A549 (cell line): ENCODE measurements at regions not wholly inside any gene's neighbourhood (a gene's known extent, or its start where the extent isn't known, plus 50 kb on each side); places are given as distances from the start of the nearest gene placed in this dataset.

Experiments used
- ATAC-seq, 2 experiments: fragments of 200-7000 bp in 1 of 2; fragments of >200 bp in 1 of 2; cut with Nextera tagmentation in 1 of 2; cut with Tn5 transposase in 1 of 2; 3 replicates each; pipeline versions ENCODE4 v1.8.0 to v1.9.1; 2018 to 2020; ENCODE audit warnings: mild to moderate bottlenecking in 1 of 2, moderate library complexity in 1 of 2
- CTCF ChIA-PET: fragments of 300-600 bp; sonication (Branson Sonifier 250); formaldehyde crosslinking; extraction: SDS; loops from one replicate; lab custom pipeline; 2021; ENCODE audit warnings: antibody characterized with exemption, inconsistent platforms; lab: Yijun Ruan, JAX
- POLR2A ChIA-PET: fragments of 350-600 bp; formaldehyde crosslinking; extraction: SDS; loops from one replicate; lab custom pipeline; 2021; ENCODE audit warnings: antibody characterized with exemption, inconsistent platforms; lab: Yijun Ruan, JAX
- DNase-seq, 2 experiments: peaks; one replicate each; pipeline versions ENCODE4 v3.0.0 to v3.0.0-alpha.2; 2011 to 2016; ENCODE audit warnings: low read depth in 1 of 2, low spot score in 1 of 2
- FAIRE-seq: peaks from 2 replicates; lab custom pipeline; 2011; peaks lifted over from hg19 to GRCh38; lab: Jason Lieb, UNC
- H3K27ac ChIP-seq, 2 experiments: fragments of >200 bp; sonication (Bioruptor Twin); formaldehyde crosslinking; 3 replicates each; pipeline ENCODE4 v1.5.1; 2016 to 2017
- H3K4me1 ChIP-seq: fragments of >200 bp; sonication (Bioruptor Twin); formaldehyde crosslinking; 3 replicates; pipeline ENCODE4 v1.6.1; 2016
- H3K4me2 ChIP-seq: fragments of >200 bp; sonication (Bioruptor Twin); formaldehyde crosslinking; 3 replicates; pipeline ENCODE4 v1.6.1; 2016
- H3K4me3 ChIP-seq: fragments of >200 bp; sonication (Bioruptor Twin); formaldehyde crosslinking; 3 replicates; pipeline ENCODE4 v1.5.1; 2016
- H3K9me3 ChIP-seq: fragments of >200 bp; sonication (Bioruptor Twin); formaldehyde crosslinking; 3 replicates; pipeline ENCODE4 v1.6.1; 2016
- EHF ChIP-seq: fragments of 250-450 bp; sonication (Bioruptor Pico); IDR thresholded peaks from 2 replicates; pipeline ENCODE4 v1.5.0; 2020; ENCODE audit warnings: mild to moderate bottlenecking
- EHMT2 ChIP-seq: fragments of 200-600 bp; sonication (generic); IDR thresholded peaks from 2 replicates; pipeline ENCODE4 v1.6.1; 2016; ENCODE audit warnings: antibody characterized with exemption, low read depth, mild to moderate bottlenecking, moderate library complexity
- EP300 ChIP-seq, 2 experiments: fragments of >200 bp; sonication (Bioruptor Twin); formaldehyde crosslinking; IDR thresholded peaks; 2 replicates in 1 of 2; 3 replicates in 1 of 2; pipeline ENCODE4 v1.6.1; 2016 to 2017
- HOXA7 ChIP-seq: fragments of 250-450 bp; sonication (Bioruptor Pico); IDR thresholded peaks from 2 replicates; pipeline ENCODE4 v1.5.0; 2020; ENCODE audit warnings: mild to moderate bottlenecking, moderate library complexity
- KDM1A ChIP-seq: fragments of 200-600 bp; sonication (generic); IDR thresholded peaks from 2 replicates; pipeline ENCODE4 v1.6.1; 2016; ENCODE audit warnings: low read depth, mild to moderate bottlenecking
- NFE2L2 ChIP-seq: fragments of 150-350 bp; conservative IDR thresholded peaks from 2 replicates; pipeline ENCODE4 v1.6.1; 2014; ENCODE audit warnings: low read length
- NPAS2 ChIP-seq: fragments of 250-450 bp; sonication (Bioruptor Pico); IDR thresholded peaks from 2 replicates; pipeline ENCODE4 v1.8.0; 2022; ENCODE audit warnings: mild to moderate bottlenecking, moderate library complexity, borderline replicate concordance
- NR3C1 ChIP-seq: fragments of >200 bp; sonication (Bioruptor Twin); formaldehyde crosslinking; IDR thresholded peaks from 3 replicates; pipeline ENCODE4 v1.6.1; 2017
- PHF8 ChIP-seq: fragments of 200-600 bp; sonication (generic); IDR thresholded peaks from 2 replicates; pipeline ENCODE4 v1.6.1; 2016; ENCODE audit warnings: low read depth, mild to moderate bottlenecking, antibody characterized with exemption, moderate library complexity, borderline replicate concordance
- POLR2A ChIP-seq: IDR thresholded peaks from 2 replicates; pipeline ENCODE4 v1.6.1; 2012; ENCODE audit warnings: mild to moderate bottlenecking, low read length
- RAD21 ChIP-seq, 2 experiments: fragments of >200 bp in 1 of 2; sonication (Bioruptor Twin) in 1 of 2; formaldehyde crosslinking in 1 of 2; IDR thresholded peaks in 1 of 2; conservative IDR thresholded peaks in 1 of 2; 2 replicates in 1 of 2; 3 replicates in 1 of 2; pipeline ENCODE4 v1.6.1; 2012 to 2018; ENCODE audit warnings: inconsistent platforms in 1 of 2
- RFX5 ChIP-seq: fragments of 450-650 bp; IDR thresholded peaks from 2 replicates; pipeline ENCODE4 v1.7.1; 2014; ENCODE audit warnings: antibody characterized with exemption, mild to moderate bottlenecking, moderate library complexity
- RNF2 ChIP-seq: fragments of 200-600 bp; sonication (generic); IDR thresholded peaks from 2 replicates; pipeline ENCODE4 v1.6.1; 2016; ENCODE audit warnings: low read depth, mild to moderate bottlenecking, antibody characterized with exemption, moderate library complexity, borderline replicate concordance
- TFCP2L1 ChIP-seq: fragments of 250-450 bp; sonication (Bioruptor Pico); IDR thresholded peaks from 2 replicates; pipeline ENCODE4 v1.5.0; 2021; ENCODE audit warnings: mild to moderate bottlenecking
- TP53 ChIP-seq: fragments of 250-450 bp; sonication (Bioruptor Pico); IDR thresholded peaks from 2 replicates; pipeline ENCODE4 v1.5.0; 2021; ENCODE audit warnings: mild to moderate bottlenecking, moderate library complexity
- ZC3H11A ChIP-seq: fragments of 450-650 bp; IDR thresholded peaks from 2 replicates; pipeline ENCODE4 v1.6.1; 2014; ENCODE audit warnings: antibody characterized with exemption, mild to moderate bottlenecking
- ZFP36 ChIP-seq: fragments of 450-650 bp; IDR thresholded peaks from 2 replicates; pipeline ENCODE4 v1.6.1; 2014; ENCODE audit warnings: borderline replicate concordance; ENCODE audit not compliant: partially characterized antibody
- WGBS: methylation state at CpG from one replicate; pipeline ENCODE4 v1.1.6; 2017; ENCODE audit errors: missing lambda C conversion rate; 5-methylcytosine and 5-hydroxymethylcytosine counted together
- TF ChIP-seq, protein P1 (sequence below): fragments of >200 bp; sonication (Bioruptor Twin); formaldehyde crosslinking; IDR thresholded peaks from 3 replicates; pipeline ENCODE4 v1.6.1; 2016
- TF ChIP-seq, protein P2 (sequence below): fragments of 200-600 bp; sonication (generic); IDR thresholded peaks from 2 replicates; pipeline ENCODE4 v1.6.1; 2016; ENCODE audit warnings: antibody characterized with exemption, mild to moderate bottlenecking, moderate library complexity
- TF ChIP-seq, protein P3 (sequence below): IDR thresholded peaks from 2 replicates; pipeline ENCODE4 v1.6.1; 2012

DNA sequence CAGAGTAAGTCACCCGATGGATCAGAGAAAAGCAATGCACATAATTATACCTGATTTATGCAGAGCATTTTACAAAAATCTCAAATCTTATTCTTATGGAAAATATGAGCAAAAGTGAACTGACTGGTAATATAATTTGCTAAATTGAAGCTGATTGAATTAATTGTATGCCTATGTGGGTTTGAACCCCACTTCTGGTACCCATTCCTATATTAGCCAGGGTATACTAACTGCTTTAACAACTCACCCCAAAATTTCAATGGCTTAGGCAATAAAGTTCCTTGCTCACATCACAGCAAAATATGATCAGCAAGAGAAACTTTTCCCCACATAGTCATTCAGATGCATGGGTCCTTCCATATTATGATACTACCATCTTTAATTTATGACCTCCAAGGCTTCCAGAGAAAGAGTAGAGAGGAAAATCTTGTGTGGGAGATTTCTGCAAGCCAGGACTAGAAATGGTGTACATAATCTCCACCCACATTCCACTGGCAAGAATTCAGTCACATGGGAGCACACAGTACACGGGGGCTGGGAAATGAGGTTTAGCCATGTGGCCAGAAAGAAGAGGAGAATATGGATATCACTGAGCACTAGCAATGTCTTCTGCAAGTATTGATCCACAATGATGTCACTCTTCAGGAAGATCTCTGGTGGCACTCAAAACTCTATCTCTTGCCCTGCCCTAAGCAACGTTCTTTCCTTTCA, 640.7 kb downstream of the BCOR start:
- WGBS, result 25% methylated on average over 3 of the region's 3 CpGs
- peak; percentile 23 for FAIRE-seq
- Histone ChIP-seq H3K4me3 (no peak overlapping the region), H3K9me3 (0 out of 3 replicates have a peak, but pooled peaks cover 4% of the 10 kb centered on the region), H3K4me1 (no peaks in the 10 kb centered on the region), H3K27ac (no peak overlapping the region), H3K4me2 (no peak overlapping the region)
- CTCF ChIA-PET, result no interaction called here
- DNase-seq, result no peak
- POLR2A ChIA-PET, result no interaction called here
- TF ChIP-seq TP53 (CRISPR knock-in tag) (no peak), NPAS2 (no peak), EHF (CRISPR knock-in tag) (no peak), PHF8 (no peak), RAD21 (conservative IDR thresholded peaks at IDR 0.05 in 1 of 2, IDR thresholded peaks at IDR 0.05 in 1 of 2) (no peak), KDM1A (no peak)
- TF ChIP-seq, protein P1, sequence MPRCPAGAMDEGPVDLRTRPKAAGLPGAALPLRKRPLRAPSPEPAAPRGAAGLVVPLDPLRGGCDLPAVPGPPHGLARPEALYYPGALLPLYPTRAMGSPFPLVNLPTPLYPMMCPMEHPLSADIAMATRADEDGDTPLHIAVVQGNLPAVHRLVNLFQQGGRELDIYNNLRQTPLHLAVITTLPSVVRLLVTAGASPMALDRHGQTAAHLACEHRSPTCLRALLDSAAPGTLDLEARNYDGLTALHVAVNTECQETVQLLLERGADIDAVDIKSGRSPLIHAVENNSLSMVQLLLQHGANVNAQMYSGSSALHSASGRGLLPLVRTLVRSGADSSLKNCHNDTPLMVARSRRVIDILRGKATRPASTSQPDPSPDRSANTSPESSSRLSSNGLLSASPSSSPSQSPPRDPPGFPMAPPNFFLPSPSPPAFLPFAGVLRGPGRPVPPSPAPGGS, result no peak
- TF ChIP-seq, protein P2, sequence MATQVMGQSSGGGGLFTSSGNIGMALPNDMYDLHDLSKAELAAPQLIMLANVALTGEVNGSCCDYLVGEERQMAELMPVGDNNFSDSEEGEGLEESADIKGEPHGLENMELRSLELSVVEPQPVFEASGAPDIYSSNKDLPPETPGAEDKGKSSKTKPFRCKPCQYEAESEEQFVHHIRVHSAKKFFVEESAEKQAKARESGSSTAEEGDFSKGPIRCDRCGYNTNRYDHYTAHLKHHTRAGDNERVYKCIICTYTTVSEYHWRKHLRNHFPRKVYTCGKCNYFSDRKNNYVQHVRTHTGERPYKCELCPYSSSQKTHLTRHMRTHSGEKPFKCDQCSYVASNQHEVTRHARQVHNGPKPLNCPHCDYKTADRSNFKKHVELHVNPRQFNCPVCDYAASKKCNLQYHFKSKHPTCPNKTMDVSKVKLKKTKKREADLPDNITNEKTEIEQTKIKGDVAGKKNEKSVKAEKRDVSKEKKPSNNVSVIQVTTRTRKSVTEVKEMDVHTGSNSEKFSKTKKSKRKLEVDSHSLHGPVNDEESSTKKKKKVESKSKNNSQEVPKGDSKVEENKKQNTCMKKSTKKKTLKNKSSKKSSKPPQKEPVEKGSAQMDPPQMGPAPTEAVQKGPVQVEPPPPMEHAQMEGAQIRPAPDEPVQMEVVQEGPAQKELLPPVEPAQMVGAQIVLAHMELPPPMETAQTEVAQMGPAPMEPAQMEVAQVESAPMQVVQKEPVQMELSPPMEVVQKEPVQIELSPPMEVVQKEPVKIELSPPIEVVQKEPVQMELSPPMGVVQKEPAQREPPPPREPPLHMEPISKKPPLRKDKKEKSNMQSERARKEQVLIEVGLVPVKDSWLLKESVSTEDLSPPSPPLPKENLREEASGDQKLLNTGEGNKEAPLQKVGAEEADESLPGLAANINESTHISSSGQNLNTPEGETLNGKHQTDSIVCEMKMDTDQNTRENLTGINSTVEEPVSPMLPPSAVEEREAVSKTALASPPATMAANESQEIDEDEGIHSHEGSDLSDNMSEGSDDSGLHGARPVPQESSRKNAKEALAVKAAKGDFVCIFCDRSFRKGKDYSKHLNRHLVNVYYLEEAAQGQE, result no peak
- no peak for ATAC-seq

DNA sequence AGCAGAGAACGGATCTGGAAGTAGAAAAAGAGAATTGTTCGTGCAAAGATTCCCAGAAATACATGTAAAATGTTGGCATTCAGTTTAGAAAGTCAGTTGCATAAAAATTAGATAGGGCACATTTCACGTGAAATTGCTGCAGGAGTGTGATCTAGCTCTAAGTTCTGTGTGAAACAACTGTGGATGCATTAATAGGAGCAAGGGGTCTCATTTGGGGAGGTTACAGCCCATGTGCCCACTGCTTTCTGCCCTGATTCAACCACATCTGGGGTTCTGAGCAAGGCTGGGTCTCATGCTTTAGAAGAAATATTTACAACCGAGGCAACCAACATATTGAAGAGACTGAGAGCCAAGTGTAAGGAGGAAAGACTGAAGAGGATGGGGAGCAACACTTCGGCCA, 639.0 kb downstream of the BCOR start:
- DNase-seq, result no peak

DNA sequence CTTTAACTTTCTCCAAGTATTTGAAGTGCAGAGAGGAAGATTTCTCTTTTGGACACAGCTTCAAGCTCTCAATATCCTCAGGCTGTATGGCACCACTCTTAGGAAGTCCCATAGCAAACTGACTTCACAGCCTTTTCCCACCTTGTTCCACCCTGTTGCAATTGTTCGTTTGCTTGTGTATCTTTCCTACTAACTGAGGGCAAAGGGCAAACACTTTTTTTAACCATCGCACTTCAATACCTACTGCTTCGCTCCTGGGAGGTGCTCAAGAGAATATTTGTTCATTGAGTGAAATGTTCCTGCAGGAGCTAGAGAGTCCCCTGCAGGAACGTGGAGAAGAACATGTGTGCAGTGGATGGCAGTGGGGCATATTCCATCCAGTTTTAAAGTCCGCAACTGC, 638.6 kb downstream of the BCOR start:
- TF ChIP-seq HOXA7, result no peak
- TF ChIP-seq ZC3H11A, result no peak
- TF ChIP-seq, protein P3, sequence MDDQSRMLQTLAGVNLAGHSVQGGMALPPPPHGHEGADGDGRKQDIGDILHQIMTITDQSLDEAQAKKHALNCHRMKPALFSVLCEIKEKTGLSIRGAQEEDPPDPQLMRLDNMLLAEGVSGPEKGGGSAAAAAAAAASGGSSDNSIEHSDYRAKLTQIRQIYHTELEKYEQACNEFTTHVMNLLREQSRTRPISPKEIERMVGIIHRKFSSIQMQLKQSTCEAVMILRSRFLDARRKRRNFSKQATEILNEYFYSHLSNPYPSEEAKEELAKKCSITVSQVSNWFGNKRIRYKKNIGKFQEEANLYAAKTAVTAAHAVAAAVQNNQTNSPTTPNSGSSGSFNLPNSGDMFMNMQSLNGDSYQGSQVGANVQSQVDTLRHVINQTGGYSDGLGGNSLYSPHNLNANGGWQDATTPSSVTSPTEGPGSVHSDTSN, result no peak
- no peak for TF ChIP-seq PHF8
- no peak for TF ChIP-seq POLR2A
- TF ChIP-seq, all 56 proteins: peak for 0
- FAIRE-seq, result no peak
- WGBS, result 28% methylated on average over 5 of the region's 5 CpGs

More for the DNA sequence above, 639.0 kb downstream of the BCOR start:
- Histone ChIP-seq H3K4me3 (no peak overlapping the region), H3K4me2 (no peak overlapping the region), H3K4me1 (no peaks in the 10 kb centered on the region), H3K27ac (no peak overlapping the region), H3K9me3 (0 out of 3 replicates have a peak, but pooled peaks cover 4% of the 10 kb centered on the region)
- ATAC-seq (no peak), FAIRE-seq (no peak)
- ChIA-PET POLR2A (no interaction called here), CTCF (no interaction called here)
- WGBS, result 8% methylated on average over 5 of the region's 5 CpGs
- no peak for TF ChIP-seq ZFP36
- no peak for TF ChIP-seq NFE2L2
- no peak for TF ChIP-seq EHMT2
- TF ChIP-seq RFX5, result no peak
- no peak for TF ChIP-seq NR3C1
- TF ChIP-seq NPAS2, result no peak
- TF ChIP-seq RNF2, result no peak
- TF ChIP-seq EP300 (IDR thresholded peaks at IDR 0.05), result no peak
- no peak for TF ChIP-seq TFCP2L1 (CRISPR knock-in tag)
- TF ChIP-seq HOXA7, result no peak

More for the DNA sequence above, 638.6 kb downstream of the BCOR start:
- Histone ChIP-seq H3K4me1 (no peaks in the 10 kb centered on the region), H3K9me3 (0 out of 3 replicates have a peak, but pooled peaks cover 4% of the 10 kb centered on the region), H3K27ac (no peak overlapping the region), H3K4me3 (no peak overlapping the region), H3K4me2 (no peak overlapping the region)
- no peak for ATAC-seq
- DNase-seq, result no peak
- POLR2A ChIA-PET, result no interaction called here
- CTCF ChIA-PET, result no interaction called here
